ENCODE measurements at regions not wholly inside any gene's neighbourhood (a gene's known extent, or its start where the extent isn't known, plus 50 kb on each side); places are given as distances from the start of the nearest gene placed in this dataset.

GRCh38 chr6:71153755-71154325, 134.8 kb upstream of the OGFRL1 start:
- no peak for TF ChIP-seq CTCF (IDR thresholded peaks at IDR 0.05; ENCODE audit: insufficient read depth, low read depth, low read length, missing control alignments)
- H3K4me3 ChIP-seq (ENCODE audit: low read depth, low read length) = no peak overlapping the region
- no peak for DNase-seq (ENCODE audit: low read depth)

- no peak for DNase-seq (ENCODE audit: low read depth)
- no peak for TF ChIP-seq CTCF (IDR thresholded peaks at IDR 0.05; ENCODE audit: insufficient read depth, low read depth, low read length, missing control alignments)
- H3K4me3 ChIP-seq (ENCODE audit: low read depth, low read length) = no peak overlapping the region
Measured at GRCh38 chr6:71157345-71157744, 131.3 kb upstream of the OGFRL1 start.

GRCh38 chr6:71164890-71165289, 123.7 kb upstream of the OGFRL1 start:
- DNase-seq (ENCODE audit: low read depth) = no peak
- no peak for TF ChIP-seq CTCF (IDR thresholded peaks at IDR 0.05; ENCODE audit: insufficient read depth, low read depth, low read length, missing control alignments)
- H3K4me3 ChIP-seq (ENCODE audit: low read depth, low read length) = no peak overlapping the region

GRCh38 chr6:71168233-71168765, 120.3 kb upstream of the OGFRL1 start:
- no peak for TF ChIP-seq CTCF (IDR thresholded peaks at IDR 0.05; ENCODE audit: insufficient read depth, low read depth, low read length, missing control alignments)
- DNase-seq (ENCODE audit: low read depth) = no peak
- no peak overlapping the region for H3K4me3 ChIP-seq (ENCODE audit: low read depth, low read length)

- no peak for DNase-seq (ENCODE audit: low read depth)
- no peak for TF ChIP-seq CTCF (IDR thresholded peaks at IDR 0.05; ENCODE audit: insufficient read depth, low read depth, low read length, missing control alignments)
Measured at GRCh38 chr6:71171497-71172070, 117.0 kb upstream of the OGFRL1 start.

GRCh38 chr6:71179249-71179885, 109.2 kb upstream of the OGFRL1 start:
- no peak overlapping the region for H3K4me3 ChIP-seq (ENCODE audit: low read depth, low read length)

More at GRCh38 chr6:71171497-71172070, 117.0 kb upstream of the OGFRL1 start:
- no peak overlapping the region for H3K4me3 ChIP-seq (ENCODE audit: low read depth, low read length)

More at GRCh38 chr6:71179249-71179885, 109.2 kb upstream of the OGFRL1 start:
- no peak for DNase-seq (ENCODE audit: low read depth)
- no peak for TF ChIP-seq CTCF (IDR thresholded peaks at IDR 0.05; ENCODE audit: insufficient read depth, low read depth, low read length, missing control alignments)

Data from GM12865 (cell line).